ENCODE measurements at regions not wholly inside any gene's neighbourhood (a gene's known extent, or its start where the extent isn't known, plus 50 kb on each side); places are given as distances from the start of the nearest gene placed in this dataset.
"Not testable (repeated sequence)": the region's sequence is repeated elsewhere in the genome, so short reads cannot be mapped to it uniquely, and the experiment has no call there.

DNA sequence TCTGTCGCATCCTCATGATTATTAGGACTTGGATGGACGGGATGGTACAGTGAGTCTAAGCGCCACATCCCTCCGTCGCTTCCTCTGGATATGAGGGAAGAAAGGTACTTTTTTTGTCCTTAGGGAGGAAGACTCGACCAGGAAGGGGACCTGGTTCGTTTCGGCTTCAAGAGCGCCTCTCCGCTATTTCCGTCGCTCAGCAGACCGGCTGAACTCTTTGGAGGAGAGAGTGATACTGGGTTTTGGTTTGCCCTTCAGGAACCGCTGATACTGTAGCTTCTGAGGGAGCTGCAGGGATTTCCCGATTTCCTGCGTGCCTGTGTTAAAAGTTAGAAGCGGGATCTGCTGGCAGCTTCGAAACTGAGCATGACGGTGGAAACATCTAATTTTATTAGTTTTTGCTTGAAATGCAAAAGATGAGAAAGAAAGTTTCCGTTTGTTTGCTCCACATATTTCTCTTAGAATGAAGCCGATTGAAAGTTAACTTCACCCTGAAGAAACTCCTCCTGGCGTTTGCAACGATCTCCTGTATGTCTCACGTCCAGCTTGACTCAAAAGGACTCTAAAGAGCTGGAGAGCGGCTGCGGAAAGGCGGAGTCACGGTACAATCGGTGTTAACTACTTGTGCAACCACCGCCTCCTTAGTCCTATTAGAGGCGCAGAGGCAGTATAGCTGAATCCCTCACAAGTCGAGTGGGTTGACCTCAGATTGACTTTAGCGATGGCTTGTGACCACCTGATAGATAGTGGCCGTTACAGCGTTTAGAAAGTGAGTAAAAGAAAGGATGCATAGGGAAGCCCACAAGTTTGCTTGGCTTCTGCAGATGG lies 129.4 kb downstream of the TRIM27 start:
- no peak overlapping the region for H3K27ac ChIP-seq (ENCODE audit: low read length in 2 of 2)
- no peak overlapping the region for H2AFZ ChIP-seq (ENCODE audit: insufficient read depth, low read depth, low read length, poor library complexity, severe bottlenecking)
- Mint-ChIP-seq H3K4me3 (peak overlapping the region; percentile 49), H3K9me3 (ENCODE audit: insufficient read depth) (peaks cover 7% of the 10 kb centered on the region), H3K4me1 (peaks cover 10% of the 10 kb centered on the region), H3K27ac (no peak overlapping the region), H3K27me3 (peaks cover 76% of the 10 kb centered on the region)
- no peak for ATAC-seq (ENCODE audit: low read depth)
- 9% methylated on average over 30 of the region's 35 CpGs for WGBS (ENCODE audit: insufficient coverage)
- no peaks in the 10 kb centered on the region for H4K20me1 ChIP-seq (ENCODE audit: control insufficient read depth, insufficient read depth, low read length, poor library complexity, severe bottlenecking)
- H3K4me3 ChIP-seq (ENCODE audit: control extremely low read depth in 1 of 5, extremely low read depth in 1 of 5, insufficient read depth in 1 of 5, low read depth in 2 of 5, low read length in 4 of 5): no peak overlapping the region
- DNase-seq: peak; percentile 39
- no peak overlapping the region for H3K9ac ChIP-seq (ENCODE audit: low read length)
- ChIA-PET POLR2A (no interaction called here), CTCF (no interaction called here)
- H3K9me3 ChIP-seq (ENCODE audit: control extremely low read depth in 1 of 3, control insufficient read depth in 2 of 3, insufficient read depth in 1 of 3, low read length in 2 of 3): peaks cover 0 to 39% (median 4%) of the 10 kb centered on the region in 3 donors
- peaks cover 0 to 68% (median 55%) of the 10 kb centered on the region in 4 experiments for H3K27me3 ChIP-seq (replicated peaks in 1 of 4; ENCODE audit: control extremely low read depth in 1 of 4, control insufficient read depth in 3 of 4, insufficient read depth in 4 of 4, low read length in 3 of 4)
- no peaks in the 10 kb centered on the region for H3K79me2 ChIP-seq (ENCODE audit: control insufficient read depth, insufficient read depth, low read length)
- H3K4me1 ChIP-seq (ENCODE audit: control insufficient read depth in 2 of 2, insufficient read depth in 2 of 2, low read length in 2 of 2): peaks cover 6 to 12% of the 10 kb centered on the region in 2 donors
- TF ChIP-seq EZH2 (IDR thresholded peaks at IDR 0.05; ENCODE audit: borderline replicate concordance, insufficient read depth, low read depth, low read length, poor library complexity, severe bottlenecking) (no peak), CTCF (IDR thresholded peaks at IDR 0.05) (no peak)
- no peaks in the 10 kb centered on the region for H3K36me3 ChIP-seq (replicated peaks in 1 of 2; ENCODE audit: control extremely low read depth in 1 of 2, control insufficient read depth in 1 of 2, extremely low read depth in 1 of 2, insufficient read depth in 2 of 2, low read length in 1 of 2)
- intact Hi-C loops (cut with micrococcal nuclease): no loop called here
- no peak overlapping the region for H3K4me2 ChIP-seq (replicated peaks; ENCODE audit: low read depth, low read length, poor library complexity, severe bottlenecking)

DNA sequence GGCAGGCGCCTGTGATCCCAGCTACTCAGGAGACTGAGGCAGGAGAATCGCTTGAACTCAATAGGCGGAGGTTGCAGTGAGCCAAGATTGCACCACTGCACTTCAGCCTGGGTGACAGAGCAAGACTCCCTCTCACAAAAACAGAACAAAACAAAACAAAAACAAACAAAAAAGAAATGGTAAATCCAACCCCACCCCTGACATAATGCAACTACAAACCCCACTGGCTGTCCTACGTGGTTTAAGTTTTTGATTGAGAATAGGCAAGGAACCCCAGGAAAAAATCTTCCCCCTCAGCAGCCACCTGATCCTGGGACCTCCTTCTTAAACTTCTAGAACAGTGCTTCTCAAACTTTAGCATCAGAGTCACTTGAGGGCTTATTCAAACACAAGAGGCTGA lies 123.1 kb downstream of the TRIM27 start:
- CTCF ChIA-PET; intact Hi-C loops (cut with micrococcal nuclease): not testable (repeated sequence)

More for the DNA sequence above, 123.1 kb downstream of the TRIM27 start:
- H3K27ac Mint-ChIP-seq; H3K4me2 ChIP-seq (replicated peaks; ENCODE audit: low read depth, low read length, poor library complexity, severe bottlenecking); H3K9ac ChIP-seq (ENCODE audit: low read length); H3K4me3 ChIP-seq (ENCODE audit: control extremely low read depth in 1 of 5, extremely low read depth in 1 of 5, insufficient read depth in 1 of 5, low read depth in 2 of 5, low read length in 4 of 5); H3K36me3 ChIP-seq (replicated peaks in 1 of 2; ENCODE audit: control extremely low read depth in 1 of 2, control insufficient read depth in 1 of 2, extremely low read depth in 1 of 2, insufficient read depth in 2 of 2, low read length in 1 of 2); H3K79me2 ChIP-seq (ENCODE audit: control insufficient read depth, insufficient read depth, low read length); H3K9me3 Mint-ChIP-seq (ENCODE audit: insufficient read depth); H3K4me1 Mint-ChIP-seq; H4K20me1 ChIP-seq (ENCODE audit: control insufficient read depth, insufficient read depth, low read length, poor library complexity, severe bottlenecking); H3K4me3 Mint-ChIP-seq; ATAC-seq (ENCODE audit: low read depth); H3K4me1 ChIP-seq (ENCODE audit: control insufficient read depth in 2 of 2, insufficient read depth in 2 of 2, low read length in 2 of 2); DNase-seq; H3K27ac ChIP-seq (ENCODE audit: low read length in 2 of 2); H2AFZ ChIP-seq (ENCODE audit: insufficient read depth, low read depth, low read length, poor library complexity, severe bottlenecking); POLR2A ChIA-PET: not testable (repeated sequence)
- peaks cover 0 to 23% (median 0%) of the 10 kb centered on the region in 3 donors for H3K9me3 ChIP-seq (ENCODE audit: control extremely low read depth in 1 of 3, control insufficient read depth in 2 of 3, insufficient read depth in 1 of 3, low read length in 2 of 3)
- peaks cover 70% of the 10 kb centered on the region for H3K27me3 Mint-ChIP-seq
- H3K27me3 ChIP-seq (replicated peaks in 1 of 4; ENCODE audit: control extremely low read depth in 1 of 4, control insufficient read depth in 3 of 4, insufficient read depth in 4 of 4, low read length in 3 of 4): peaks cover 0 to 38% (median 30%) of the 10 kb centered on the region in 4 experiments
- 92% methylated on average over 4 of the region's 4 CpGs for WGBS (ENCODE audit: insufficient coverage)

Data from B cell (primary cell).